Fibroblast of lung (primary cell): ENCODE measurements at regions not wholly inside any gene's neighbourhood (a gene's known extent, or its start where the extent isn't known, plus 50 kb on each side); places are given as distances from the start of the nearest gene placed in this dataset.

ENCODE experiments used
- DNase-seq, 2 donors: peaks; one replicate each; pipeline versions ENCODE4 v3.0.0 to v3.0.0-alpha.2; 2010; ENCODE audit warnings: low read depth in 2 of 2
- H2AFZ ChIP-seq: 2 replicates; pipeline ENCODE4 v1.5.1; 2012; ENCODE audit warnings: low read length, control low read depth, inconsistent platforms
- H3K27ac ChIP-seq: 2 replicates; pipeline ENCODE4 v1.5.1; 2011; ENCODE audit warnings: low read length, control low read depth; ENCODE audit not compliant: insufficient read depth
- H3K27me3 ChIP-seq: 2 replicates; pipeline ENCODE4 v1.5.1; 2011; ENCODE audit warnings: mild to moderate bottlenecking, low read length; ENCODE audit not compliant: control insufficient read depth, insufficient read depth
- H3K36me3 ChIP-seq: 2 replicates; pipeline ENCODE4 v1.5.1; 2011; ENCODE audit warnings: low read length; ENCODE audit not compliant: control insufficient read depth, insufficient read depth
- H3K4me1 ChIP-seq: 2 replicates; pipeline ENCODE4 v1.5.1; 2011; ENCODE audit warnings: low read length; ENCODE audit not compliant: control insufficient read depth, insufficient read depth; ENCODE audit errors: extremely low read depth
- H3K4me2 ChIP-seq: 2 replicates; pipeline ENCODE4 v1.5.1; 2011; ENCODE audit warnings: low read length, control low read depth; ENCODE audit not compliant: insufficient read depth; ENCODE audit errors: extremely low read depth
- H3K4me3 ChIP-seq, 4 experiments: fragments of 200-600 bp in 1 of 4; sonication (generic) in 1 of 4; replicated peaks in 1 of 4; 2 replicates each; pipeline ENCODE4 v1.5.1; 2011 to 2016; ENCODE audit warnings: low read length in 4 of 4, low read depth in 3 of 4, mild to moderate bottlenecking in 3 of 4, control low read depth in 2 of 4, inconsistent platforms in 1 of 4, mixed read lengths in 1 of 4; ENCODE audit not compliant: insufficient read depth in 1 of 4; ENCODE audit errors: control extremely low read depth in 1 of 4
- H3K79me2 ChIP-seq: 2 replicates; pipeline ENCODE4 v1.5.1; 2012; ENCODE audit warnings: mild to moderate bottlenecking, low read length, inconsistent platforms; ENCODE audit not compliant: control insufficient read depth, insufficient read depth
- H3K9ac ChIP-seq: 2 replicates; pipeline ENCODE4 v1.5.1; 2011; ENCODE audit warnings: mild to moderate bottlenecking, low read length, control low read depth; ENCODE audit not compliant: insufficient read depth
- H3K9me3 ChIP-seq: 2 replicates; pipeline ENCODE4 v1.5.1; 2012; ENCODE audit warnings: low read depth, low read length; ENCODE audit not compliant: control insufficient read depth, insufficient read depth
- H4K20me1 ChIP-seq: 2 replicates; pipeline ENCODE4 v1.5.1; 2011; ENCODE audit warnings: low read length; ENCODE audit not compliant: control insufficient read depth, insufficient read depth; ENCODE audit errors: extremely low read depth
- EZH2 ChIP-seq: IDR thresholded peaks from 2 replicates; pipeline ENCODE4 v1.5.1; 2012; ENCODE audit warnings: low read length, control low read depth, mild to moderate bottlenecking; ENCODE audit errors: missing control alignments
- TF ChIP-seq, protein P1 (sequence below), 2 donors: IDR thresholded peaks in 1 of 2; conservative IDR thresholded peaks in 1 of 2; 1 replicate in 1 of 2; 2 replicates in 1 of 2; pipeline ENCODE4 v1.5.1; 2011 to 2012; ENCODE audit warnings: low read length in 2 of 2, control low read depth in 1 of 2, inconsistent platforms in 1 of 2, low read depth in 1 of 2, mild to moderate bottlenecking in 1 of 2

DNA sequence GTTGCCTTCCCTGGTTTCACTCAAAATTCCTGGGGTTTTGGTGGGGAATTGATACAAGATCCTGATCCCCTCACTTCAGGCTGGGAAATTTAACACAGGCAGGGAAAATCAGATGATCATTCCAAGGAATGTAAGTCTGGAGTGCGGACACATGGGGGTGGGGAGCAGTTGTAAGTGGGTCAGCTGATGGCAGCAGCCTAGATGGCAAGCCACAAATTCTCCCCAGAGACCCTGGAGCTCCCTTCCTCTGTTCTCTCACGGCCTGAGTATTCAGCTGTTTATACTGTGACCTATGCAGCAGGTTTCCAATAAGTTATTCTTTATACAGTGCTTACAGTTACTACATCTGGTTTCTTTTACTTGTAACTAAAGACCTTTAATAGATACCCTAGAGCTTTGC lies 144.9 kb downstream of the SH3BGRL2 start:
- H3K79me2 ChIP-seq, result no peaks in the 10 kb centered on the region
- no peak overlapping the region for H3K4me2 ChIP-seq
- H2AFZ ChIP-seq, result no peak overlapping the region
- H3K27me3 ChIP-seq, result no peaks in the 10 kb centered on the region
- no peaks in the 10 kb centered on the region for H3K4me1 ChIP-seq
- no peaks in the 10 kb centered on the region for H3K36me3 ChIP-seq
- DNase-seq, result no peak
- H4K20me1 ChIP-seq, result no peaks in the 10 kb centered on the region
- H3K9ac ChIP-seq, result no peak overlapping the region
- no peaks in the 10 kb centered on the region for H3K9me3 ChIP-seq
- H3K4me3 ChIP-seq, result no peak overlapping the region
- TF ChIP-seq EZH2, result no peak
- TF ChIP-seq, protein P1, sequence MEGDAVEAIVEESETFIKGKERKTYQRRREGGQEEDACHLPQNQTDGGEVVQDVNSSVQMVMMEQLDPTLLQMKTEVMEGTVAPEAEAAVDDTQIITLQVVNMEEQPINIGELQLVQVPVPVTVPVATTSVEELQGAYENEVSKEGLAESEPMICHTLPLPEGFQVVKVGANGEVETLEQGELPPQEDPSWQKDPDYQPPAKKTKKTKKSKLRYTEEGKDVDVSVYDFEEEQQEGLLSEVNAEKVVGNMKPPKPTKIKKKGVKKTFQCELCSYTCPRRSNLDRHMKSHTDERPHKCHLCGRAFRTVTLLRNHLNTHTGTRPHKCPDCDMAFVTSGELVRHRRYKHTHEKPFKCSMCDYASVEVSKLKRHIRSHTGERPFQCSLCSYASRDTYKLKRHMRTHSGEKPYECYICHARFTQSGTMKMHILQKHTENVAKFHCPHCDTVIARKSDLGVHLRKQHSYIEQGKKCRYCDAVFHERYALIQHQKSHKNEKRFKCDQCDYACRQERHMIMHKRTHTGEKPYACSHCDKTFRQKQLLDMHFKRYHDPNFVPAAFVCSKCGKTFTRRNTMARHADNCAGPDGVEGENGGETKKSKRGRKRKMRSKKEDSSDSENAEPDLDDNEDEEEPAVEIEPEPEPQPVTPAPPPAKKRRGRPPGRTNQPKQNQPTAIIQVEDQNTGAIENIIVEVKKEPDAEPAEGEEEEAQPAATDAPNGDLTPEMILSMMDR (conservative IDR thresholded peaks at IDR 0.05 in 1 of 2, IDR thresholded peaks at IDR 0.05 in 1 of 2; ENCODE audit: low read depth in 1 of 2, low read length in 2 of 2), result no peak
- H3K27ac ChIP-seq, result no peak overlapping the region

DNA sequence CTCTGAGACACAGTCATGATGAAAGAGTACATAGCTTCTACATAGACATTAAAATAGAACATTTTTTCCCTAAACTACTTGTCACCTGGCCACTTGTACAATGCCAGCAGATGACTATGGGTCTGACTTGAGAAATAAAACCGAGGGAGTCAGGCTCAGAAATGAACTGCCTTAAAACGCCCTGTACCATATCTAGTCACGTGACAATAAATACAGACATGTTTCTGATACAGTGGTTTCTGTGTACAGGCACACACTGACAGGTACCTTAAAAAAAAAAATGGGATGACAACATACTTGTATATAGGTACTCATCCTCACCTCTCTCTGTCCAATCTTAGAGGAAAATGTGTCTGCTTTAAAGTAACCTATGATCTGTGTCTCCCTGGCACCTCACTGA lies 144.1 kb downstream of the SH3BGRL2 start:
- H3K4me1 ChIP-seq, result no peaks in the 10 kb centered on the region
- no peaks in the 10 kb centered on the region for H3K27me3 ChIP-seq
- no peak for DNase-seq
- H4K20me1 ChIP-seq, result no peaks in the 10 kb centered on the region
- no peak overlapping the region for H3K9ac ChIP-seq
- no peak for TF ChIP-seq EZH2
- TF ChIP-seq, protein P1 (conservative IDR thresholded peaks at IDR 0.05 in 1 of 2, IDR thresholded peaks at IDR 0.05 in 1 of 2; ENCODE audit: low read depth in 1 of 2, low read length in 2 of 2), result no peak
- no peaks in the 10 kb centered on the region for H3K79me2 ChIP-seq
- no peaks in the 10 kb centered on the region for H3K36me3 ChIP-seq
- no peak overlapping the region for H3K4me2 ChIP-seq
- no peaks in the 10 kb centered on the region for H3K9me3 ChIP-seq
- H2AFZ ChIP-seq, result no peak overlapping the region
- H3K4me3 ChIP-seq, result no peak overlapping the region
- H3K27ac ChIP-seq, result no peak overlapping the region

DNA sequence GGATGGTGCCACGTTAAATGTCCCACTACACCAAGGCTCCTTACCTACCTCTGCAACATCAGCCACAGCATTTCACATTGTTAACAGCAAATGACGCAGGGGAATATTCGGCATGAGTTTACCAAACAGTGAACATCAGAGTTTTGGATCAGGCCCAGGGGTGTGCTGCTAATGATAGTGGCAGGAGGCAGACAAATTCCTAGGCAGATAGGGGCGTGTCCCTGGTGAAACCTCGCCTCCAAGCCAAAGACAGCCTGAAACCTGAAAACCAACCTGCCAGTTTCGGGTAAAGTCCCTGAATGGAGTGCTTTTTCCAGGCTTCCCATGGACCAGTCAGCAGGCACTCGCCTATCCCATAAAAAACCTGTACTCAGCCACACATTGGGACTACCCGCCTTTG lies 133.6 kb downstream of the SH3BGRL2 start:
- no peak for DNase-seq
- Histone ChIP-seq H3K27me3 (no peaks in the 10 kb centered on the region), H3K36me3 (no peaks in the 10 kb centered on the region), H4K20me1 (no peaks in the 10 kb centered on the region), H3K4me3 (no peak overlapping the region), H3K4me2 (no peak overlapping the region), H3K27ac (no peak overlapping the region), H3K4me1 (no peaks in the 10 kb centered on the region), H3K9me3 (no peaks in the 10 kb centered on the region), H2AFZ (no peak overlapping the region), H3K9ac (no peak overlapping the region), H3K79me2 (no peaks in the 10 kb centered on the region)
- TF ChIP-seq, protein P1 (conservative IDR thresholded peaks at IDR 0.05 in 1 of 2, IDR thresholded peaks at IDR 0.05 in 1 of 2; ENCODE audit: low read depth in 1 of 2, low read length in 2 of 2), result no peak
